Fibroblast of lung (primary cell): ENCODE measurements at regions not wholly inside any gene's neighbourhood (a gene's known extent, or its start where the extent isn't known, plus 50 kb on each side); places are given as distances from the start of the nearest gene placed in this dataset.

ENCODE experiments used
- DNase-seq, 2 donors: peaks; one replicate each; pipeline versions ENCODE4 v3.0.0 to v3.0.0-alpha.2; 2010; ENCODE audit warnings: low read depth in 2 of 2
- H2AFZ ChIP-seq: 2 replicates; pipeline ENCODE4 v1.5.1; 2012; ENCODE audit warnings: low read length, control low read depth, inconsistent platforms
- H3K27ac ChIP-seq: 2 replicates; pipeline ENCODE4 v1.5.1; 2011; ENCODE audit warnings: low read length, control low read depth; ENCODE audit not compliant: insufficient read depth
- H3K27me3 ChIP-seq: 2 replicates; pipeline ENCODE4 v1.5.1; 2011; ENCODE audit warnings: mild to moderate bottlenecking, low read length; ENCODE audit not compliant: control insufficient read depth, insufficient read depth
- H3K36me3 ChIP-seq: 2 replicates; pipeline ENCODE4 v1.5.1; 2011; ENCODE audit warnings: low read length; ENCODE audit not compliant: control insufficient read depth, insufficient read depth
- H3K4me1 ChIP-seq: 2 replicates; pipeline ENCODE4 v1.5.1; 2011; ENCODE audit warnings: low read length; ENCODE audit not compliant: control insufficient read depth, insufficient read depth; ENCODE audit errors: extremely low read depth
- H3K4me2 ChIP-seq: 2 replicates; pipeline ENCODE4 v1.5.1; 2011; ENCODE audit warnings: low read length, control low read depth; ENCODE audit not compliant: insufficient read depth; ENCODE audit errors: extremely low read depth
- H3K4me3 ChIP-seq, 4 experiments: fragments of 200-600 bp in 1 of 4; sonication (generic) in 1 of 4; replicated peaks in 1 of 4; 2 replicates each; pipeline ENCODE4 v1.5.1; 2011 to 2016; ENCODE audit warnings: low read length in 4 of 4, low read depth in 3 of 4, mild to moderate bottlenecking in 3 of 4, control low read depth in 2 of 4, inconsistent platforms in 1 of 4, mixed read lengths in 1 of 4; ENCODE audit not compliant: insufficient read depth in 1 of 4; ENCODE audit errors: control extremely low read depth in 1 of 4
- H3K79me2 ChIP-seq: 2 replicates; pipeline ENCODE4 v1.5.1; 2012; ENCODE audit warnings: mild to moderate bottlenecking, low read length, inconsistent platforms; ENCODE audit not compliant: control insufficient read depth, insufficient read depth
- H3K9ac ChIP-seq: 2 replicates; pipeline ENCODE4 v1.5.1; 2011; ENCODE audit warnings: mild to moderate bottlenecking, low read length, control low read depth; ENCODE audit not compliant: insufficient read depth
- H3K9me3 ChIP-seq: 2 replicates; pipeline ENCODE4 v1.5.1; 2012; ENCODE audit warnings: low read depth, low read length; ENCODE audit not compliant: control insufficient read depth, insufficient read depth
- H4K20me1 ChIP-seq: 2 replicates; pipeline ENCODE4 v1.5.1; 2011; ENCODE audit warnings: low read length; ENCODE audit not compliant: control insufficient read depth, insufficient read depth; ENCODE audit errors: extremely low read depth
- CTCF ChIP-seq, 2 donors: IDR thresholded peaks in 1 of 2; conservative IDR thresholded peaks in 1 of 2; 1 replicate in 1 of 2; 2 replicates in 1 of 2; pipeline ENCODE4 v1.5.1; 2011 to 2012; ENCODE audit warnings: low read length in 2 of 2, control low read depth in 1 of 2, inconsistent platforms in 1 of 2, low read depth in 1 of 2, mild to moderate bottlenecking in 1 of 2
- EZH2 ChIP-seq: IDR thresholded peaks from 2 replicates; pipeline ENCODE4 v1.5.1; 2012; ENCODE audit warnings: low read length, control low read depth, mild to moderate bottlenecking; ENCODE audit errors: missing control alignments

- Histone ChIP-seq H3K9me3 (no peaks in the 10 kb centered on the region), H3K79me2 (no peaks in the 10 kb centered on the region), H3K27me3 (no peaks in the 10 kb centered on the region), H3K4me2 (no peak overlapping the region), H3K36me3 (no peaks in the 10 kb centered on the region), H3K4me1 (no peaks in the 10 kb centered on the region), H2AFZ (no peak overlapping the region), H3K9ac (no peak overlapping the region), H4K20me1 (no peaks in the 10 kb centered on the region), H3K4me3 (no peak overlapping the region), H3K27ac (no peak overlapping the region)
- TF ChIP-seq EZH2 (no peak), CTCF (conservative IDR thresholded peaks at IDR 0.05 in 1 of 2, IDR thresholded peaks at IDR 0.05 in 1 of 2; ENCODE audit: low read depth in 1 of 2, low read length in 2 of 2) (no peak)
- no peak for DNase-seq
Observed at GRCh38 chr4:156019246-156019645, 65.6 kb upstream of the CTSO start.

GRCh38 chr4:156018383-156018782 lies 64.7 kb upstream of the CTSO start:
- H3K79me2 ChIP-seq: no peaks in the 10 kb centered on the region

GRCh38 chr4:156015781-156016180 lies 62.1 kb upstream of the CTSO start:
- DNase-seq: no peak
- no peaks in the 10 kb centered on the region for H3K27me3 ChIP-seq
- no peak overlapping the region for H2AFZ ChIP-seq

More at GRCh38 chr4:156018383-156018782, 64.7 kb upstream of the CTSO start:
- Histone ChIP-seq H3K27me3 (no peaks in the 10 kb centered on the region), H3K4me1 (no peaks in the 10 kb centered on the region), H4K20me1 (no peaks in the 10 kb centered on the region), H3K36me3 (no peaks in the 10 kb centered on the region), H3K27ac (no peak overlapping the region), H3K4me2 (no peak overlapping the region), H3K4me3 (no peak overlapping the region), H3K9ac (no peak overlapping the region), H3K9me3 (no peaks in the 10 kb centered on the region), H2AFZ (no peak overlapping the region)
- no peak for DNase-seq
- TF ChIP-seq EZH2 (no peak), CTCF (conservative IDR thresholded peaks at IDR 0.05 in 1 of 2, IDR thresholded peaks at IDR 0.05 in 1 of 2; ENCODE audit: low read depth in 1 of 2, low read length in 2 of 2) (no peak)

More at GRCh38 chr4:156015781-156016180, 62.1 kb upstream of the CTSO start:
- no peaks in the 10 kb centered on the region for H3K4me1 ChIP-seq
- no peaks in the 10 kb centered on the region for H4K20me1 ChIP-seq
- no peaks in the 10 kb centered on the region for H3K36me3 ChIP-seq
- H3K27ac ChIP-seq: no peak overlapping the region
- no peak overlapping the region for H3K4me2 ChIP-seq
- no peak overlapping the region for H3K4me3 ChIP-seq
- no peaks in the 10 kb centered on the region for H3K79me2 ChIP-seq
- H3K9me3 ChIP-seq: no peaks in the 10 kb centered on the region
- no peak for TF ChIP-seq CTCF (conservative IDR thresholded peaks at IDR 0.05 in 1 of 2, IDR thresholded peaks at IDR 0.05 in 1 of 2; ENCODE audit: low read depth in 1 of 2, low read length in 2 of 2)
- TF ChIP-seq EZH2: no peak
- H3K9ac ChIP-seq: no peak overlapping the region
